M059J (cell line): ENCODE measurements at regions not wholly inside any gene's neighbourhood (a gene's known extent, or its start where the extent isn't known, plus 50 kb on each side); places are given as distances from the start of the nearest gene placed in this dataset.
"Not testable (repeated sequence)": the region's sequence is repeated elsewhere in the genome, so short reads cannot be mapped to it uniquely, and the experiment has no call there.

Experiments used
- DNase-seq: peaks from one replicate; pipeline ENCODE4 v3.0.0-alpha.2; 2012; ENCODE audit warnings: low read depth

DNA sequence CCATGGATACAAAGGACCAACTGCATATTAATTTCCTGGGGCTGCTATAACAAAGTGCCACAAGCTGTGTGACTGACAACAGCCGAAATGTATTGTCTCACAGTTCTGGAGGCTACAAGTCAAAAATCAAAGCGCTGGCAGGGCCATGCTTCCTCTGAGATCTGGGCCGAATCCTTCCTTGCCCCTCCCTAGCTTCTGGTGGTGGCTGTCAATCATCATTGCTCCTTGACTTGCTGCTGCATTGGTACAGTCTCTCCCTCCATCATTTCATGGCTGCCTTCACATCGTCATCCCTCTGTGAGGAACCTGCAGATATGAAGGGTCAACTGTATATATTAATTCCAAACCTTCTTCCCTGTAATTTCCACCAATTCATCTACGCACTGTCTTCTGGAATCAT is 118.3 kb downstream of the EXOC5 start:
- DNase-seq = no peak

GRCh38 chr14:57139173-57139572 is 129.5 kb downstream of the EXOC5 start:
- no peak for DNase-seq

DNA sequence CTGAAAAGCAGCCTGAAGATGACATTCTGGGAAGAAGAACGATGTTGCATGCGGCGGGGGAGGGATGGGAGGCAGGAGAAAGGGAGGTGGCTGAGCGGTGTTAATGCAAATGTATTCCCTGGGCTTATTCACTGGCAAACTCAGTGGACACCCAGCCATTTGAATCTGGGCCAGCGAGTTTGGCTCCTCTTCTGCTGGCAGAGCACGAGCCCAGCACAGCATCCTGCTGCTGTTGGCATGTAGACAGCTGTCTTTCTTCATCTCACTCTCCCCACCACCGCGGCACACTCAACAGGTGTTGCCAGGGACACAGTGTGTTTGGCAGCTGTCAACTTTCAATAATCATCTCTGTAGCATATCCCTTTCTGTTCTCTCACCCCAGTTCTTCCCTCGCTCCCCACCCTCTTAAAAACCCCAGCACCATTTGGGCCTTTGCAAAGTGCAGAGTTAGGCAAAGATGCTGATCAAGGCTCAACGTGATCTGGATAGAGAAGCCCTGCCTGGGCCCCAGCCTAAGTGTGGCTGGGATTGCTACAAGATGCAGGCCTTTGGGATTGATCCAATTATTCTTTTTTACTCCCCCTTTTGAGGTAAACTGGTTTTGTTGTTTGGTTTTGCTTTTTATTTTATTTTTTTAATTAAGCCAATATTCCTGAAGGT is 131.9 kb downstream of the EXOC5 start:
- DNase-seq = no peak

DNA sequence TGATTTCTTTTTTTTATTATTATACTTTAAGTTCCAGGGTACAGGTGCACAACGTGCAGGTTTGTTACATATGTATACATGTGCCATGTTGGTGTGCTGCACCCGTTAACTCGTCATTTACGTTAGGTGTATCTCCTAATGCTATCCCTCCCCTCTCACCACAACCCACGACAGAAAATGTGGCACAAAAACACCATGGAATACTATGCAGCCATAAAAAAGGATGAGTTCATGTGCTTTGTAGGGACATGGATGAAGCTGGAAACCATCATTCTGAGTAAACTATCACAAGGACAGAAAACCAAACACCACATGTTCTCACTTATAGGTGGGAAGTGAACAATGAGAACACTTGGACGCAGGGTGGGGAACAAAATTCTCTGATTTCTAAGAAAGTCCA is 140.9 kb downstream of the EXOC5 start:
- not testable (repeated sequence) for DNase-seq

GRCh38 chr14:57122129-57122528 is 146.6 kb downstream of the EXOC5 start:
- DNase-seq = no peak

DNA sequence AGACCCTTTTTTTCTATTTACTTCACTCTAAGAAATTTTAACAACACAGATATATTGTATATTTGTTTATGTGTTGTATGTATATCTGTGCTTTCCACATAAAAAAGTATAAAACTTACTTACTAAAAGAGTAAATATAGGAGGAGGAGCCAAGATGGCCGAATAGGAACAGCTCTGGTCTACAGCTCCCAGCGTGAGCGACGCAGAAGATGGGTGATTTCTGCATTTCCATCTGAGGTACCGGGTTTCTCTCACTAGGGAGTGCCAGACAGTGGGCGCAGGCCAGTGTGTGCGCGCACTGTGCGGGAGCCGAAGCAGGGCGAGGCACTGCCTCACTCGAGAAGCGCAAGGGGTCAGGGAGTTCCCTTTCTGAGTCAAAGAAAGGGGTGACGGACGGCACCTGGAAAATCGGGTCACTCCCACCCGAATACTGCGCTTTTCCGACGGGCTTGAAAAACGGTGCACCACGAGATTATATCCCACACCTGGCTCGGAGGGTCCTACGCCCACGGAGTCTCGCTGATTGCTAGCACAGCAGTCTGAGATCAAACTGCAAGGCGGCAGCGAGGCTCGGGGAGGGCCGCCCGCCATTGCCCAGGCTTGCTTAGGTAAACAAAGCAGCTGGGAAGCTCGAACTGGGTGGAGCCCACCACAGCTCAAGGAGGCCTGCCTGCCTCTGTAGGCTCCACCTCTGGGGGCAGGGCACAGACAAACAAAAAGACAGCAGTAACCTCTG is 156.5 kb downstream of the EXOC5 start:
- not testable (repeated sequence) for DNase-seq

GRCh38 chr14:57110411-57110810 is 158.3 kb downstream of the EXOC5 start:
- not testable (repeated sequence) for DNase-seq

DNA sequence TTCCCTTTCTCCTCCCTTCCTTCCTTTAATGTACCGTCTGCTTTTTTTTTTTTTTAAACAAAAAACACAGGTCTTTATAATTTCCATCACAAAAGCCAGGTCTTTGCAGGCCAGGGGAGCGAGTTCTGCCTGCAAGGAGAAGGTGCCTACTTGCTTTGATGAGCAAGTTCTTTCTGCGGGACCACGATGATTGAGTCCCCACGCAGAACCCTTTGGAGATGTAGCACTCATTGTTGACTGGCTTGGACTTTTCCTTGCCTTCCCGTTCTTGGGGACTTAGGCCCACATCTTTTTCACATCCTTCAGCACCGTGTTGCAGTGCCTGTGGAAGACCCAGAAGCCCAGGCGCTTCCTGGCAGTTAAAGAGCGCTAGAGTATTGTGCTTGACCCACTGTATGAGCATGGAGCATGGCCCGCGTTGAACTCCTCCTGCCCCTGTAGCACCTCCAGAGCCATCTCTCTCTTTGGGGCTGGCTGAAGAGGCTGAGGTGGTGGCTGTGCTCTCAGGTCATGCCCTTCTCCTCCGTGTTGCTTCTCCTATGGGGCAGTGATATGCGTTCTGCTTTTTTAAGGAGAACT is 177.6 kb downstream of the EXOC5 start:
- no peak for DNase-seq

DNA sequence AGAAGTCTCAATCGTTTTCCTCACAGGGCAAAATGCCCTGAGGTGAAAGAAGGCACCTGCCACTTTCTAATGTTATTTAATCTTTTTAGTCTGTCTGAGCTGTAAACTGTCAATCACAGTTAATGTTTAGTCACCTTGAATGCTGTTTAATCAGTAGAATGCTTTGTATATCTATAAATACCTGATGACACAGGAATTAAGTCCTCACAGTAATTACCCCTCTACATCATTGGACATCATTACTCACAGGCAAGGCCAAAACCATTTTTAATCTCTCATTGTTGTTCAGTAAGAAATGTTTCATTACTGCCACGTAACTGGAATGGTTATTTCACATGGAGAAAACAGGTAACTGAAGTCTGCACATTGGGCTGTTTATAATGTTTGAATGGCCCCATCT is 178.8 kb downstream of the EXOC5 start:
- no peak for DNase-seq

DNA sequence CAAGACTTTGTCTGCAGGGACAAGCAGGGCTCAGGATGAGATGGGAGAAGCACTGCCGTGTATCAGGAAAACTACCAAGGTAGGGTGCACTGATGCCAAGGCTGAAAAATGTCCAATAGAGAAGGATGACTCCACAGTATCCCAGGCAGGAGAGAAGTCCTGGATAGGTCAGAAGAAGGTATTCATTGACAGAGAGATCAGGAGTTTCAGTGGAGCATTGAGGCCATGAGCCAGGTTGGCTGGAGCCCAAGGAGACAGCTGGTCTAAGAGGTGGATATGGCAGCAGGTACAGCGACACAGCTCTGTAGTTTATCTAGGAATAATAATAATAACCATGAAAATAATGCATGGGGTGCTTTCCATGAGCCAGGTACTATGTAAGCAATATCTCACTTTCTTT is 180.9 kb downstream of the EXOC5 start:
- no peak for DNase-seq

GRCh38 chr14:57086271-57087162 is 182.2 kb downstream of the EXOC5 start:
- no peak for DNase-seq

GRCh38 chr14:57085801-57086200 is 182.9 kb downstream of the EXOC5 start:
- no peak for DNase-seq

GRCh38 chr14:57085043-57085442 is 183.7 kb downstream of the EXOC5 start:
- no peak for DNase-seq

GRCh38 chr14:57080691-57081090 is 188.0 kb downstream of the EXOC5 start:
- DNase-seq = no peak

- no peak for DNase-seq
Measured at GRCh38 chr14:57078054-57078453, 190.7 kb downstream of the EXOC5 start.

GRCh38 chr14:57073986-57074385 is 194.7 kb downstream of the EXOC5 start:
- no peak for DNase-seq

GRCh38 chr14:57071639-57072038 is 197.1 kb downstream of the EXOC5 start:
- DNase-seq = no peak

GRCh38 chr14:57069702-57070101 is 199.0 kb downstream of the EXOC5 start:
- DNase-seq = no peak

- no peak for DNase-seq
Measured at GRCh38 chr14:57068511-57068910, 200.2 kb downstream of the EXOC5 start.

- DNase-seq = peak; percentile 10
Measured at GRCh38 chr14:57066887-57067513, 201.7 kb downstream of the EXOC5 start.

- DNase-seq = no peak
Measured at GRCh38 chr14:57066463-57066862, 202.2 kb downstream of the EXOC5 start.
